ENCODE measurements at regions not wholly inside any gene's neighbourhood (a gene's known extent, or its start where the extent isn't known, plus 50 kb on each side); places are given as distances from the start of the nearest gene placed in this dataset.

DNA sequence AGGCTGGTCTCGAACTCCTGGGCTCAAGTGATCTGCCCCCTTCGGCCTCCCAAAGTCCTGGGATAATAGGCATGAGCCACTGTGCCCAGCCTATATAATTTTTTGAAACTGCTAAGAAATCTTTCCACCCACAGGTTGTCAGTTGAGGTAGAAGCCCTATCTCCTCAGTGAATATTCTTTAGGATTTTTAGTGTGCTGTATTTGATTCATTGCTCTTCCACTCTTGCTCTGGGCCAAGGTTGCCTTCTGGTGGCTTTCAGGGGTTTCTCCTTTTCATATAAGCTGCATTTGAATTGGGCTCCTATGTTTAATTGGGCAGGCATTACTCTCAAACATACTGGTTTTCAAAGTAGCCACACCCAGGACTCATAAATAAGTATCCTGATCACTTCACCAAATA, 931.2 kb downstream of the GATA3 start:
- no peaks in the 10 kb centered on the region for H3F3A ChIP-seq (ENCODE audit: insufficient read depth)
- H3K27me3 ChIP-seq (ENCODE audit: low read length): no peaks in the 10 kb centered on the region
- no peaks in the 10 kb centered on the region for H3K9me2 ChIP-seq (replicated peaks; ENCODE audit: insufficient read depth, low read length)
- H2AFZ ChIP-seq (ENCODE audit: low read depth, low read length, severe bottlenecking): no peak overlapping the region
- no peak overlapping the region for H3K9ac ChIP-seq (ENCODE audit: low read length)
- no peaks in the 10 kb centered on the region for H3K9me3 ChIP-seq (ENCODE audit: insufficient read depth, low read length)
- no peaks in the 10 kb centered on the region for H4K20me1 ChIP-seq (ENCODE audit: low read depth, low read length)
- no peaks in the 10 kb centered on the region for H3K79me2 ChIP-seq (ENCODE audit: insufficient read depth, low read length)
- no peak for TF ChIP-seq EZH2phosphoT487 (conservative IDR thresholded peaks at IDR 0.05; ENCODE audit: low read length)
- TF ChIP-seq, protein P1, sequence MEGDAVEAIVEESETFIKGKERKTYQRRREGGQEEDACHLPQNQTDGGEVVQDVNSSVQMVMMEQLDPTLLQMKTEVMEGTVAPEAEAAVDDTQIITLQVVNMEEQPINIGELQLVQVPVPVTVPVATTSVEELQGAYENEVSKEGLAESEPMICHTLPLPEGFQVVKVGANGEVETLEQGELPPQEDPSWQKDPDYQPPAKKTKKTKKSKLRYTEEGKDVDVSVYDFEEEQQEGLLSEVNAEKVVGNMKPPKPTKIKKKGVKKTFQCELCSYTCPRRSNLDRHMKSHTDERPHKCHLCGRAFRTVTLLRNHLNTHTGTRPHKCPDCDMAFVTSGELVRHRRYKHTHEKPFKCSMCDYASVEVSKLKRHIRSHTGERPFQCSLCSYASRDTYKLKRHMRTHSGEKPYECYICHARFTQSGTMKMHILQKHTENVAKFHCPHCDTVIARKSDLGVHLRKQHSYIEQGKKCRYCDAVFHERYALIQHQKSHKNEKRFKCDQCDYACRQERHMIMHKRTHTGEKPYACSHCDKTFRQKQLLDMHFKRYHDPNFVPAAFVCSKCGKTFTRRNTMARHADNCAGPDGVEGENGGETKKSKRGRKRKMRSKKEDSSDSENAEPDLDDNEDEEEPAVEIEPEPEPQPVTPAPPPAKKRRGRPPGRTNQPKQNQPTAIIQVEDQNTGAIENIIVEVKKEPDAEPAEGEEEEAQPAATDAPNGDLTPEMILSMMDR (IDR thresholded peaks at IDR 0.05; ENCODE audit: insufficient read depth, low read length, poor library complexity, severe bottlenecking): no peak
- no peak overlapping the region for H3K4me2 ChIP-seq (ENCODE audit: low read depth, low read length, poor library complexity, severe bottlenecking)
- H3K4me3 ChIP-seq (ENCODE audit: insufficient read depth, low read length, poor library complexity, severe bottlenecking): no peak overlapping the region
- no peak overlapping the region for H3K27ac ChIP-seq (ENCODE audit: low read depth, low read length)
- H3K36me3 ChIP-seq (ENCODE audit: low read length): no peaks in the 10 kb centered on the region

DNA sequence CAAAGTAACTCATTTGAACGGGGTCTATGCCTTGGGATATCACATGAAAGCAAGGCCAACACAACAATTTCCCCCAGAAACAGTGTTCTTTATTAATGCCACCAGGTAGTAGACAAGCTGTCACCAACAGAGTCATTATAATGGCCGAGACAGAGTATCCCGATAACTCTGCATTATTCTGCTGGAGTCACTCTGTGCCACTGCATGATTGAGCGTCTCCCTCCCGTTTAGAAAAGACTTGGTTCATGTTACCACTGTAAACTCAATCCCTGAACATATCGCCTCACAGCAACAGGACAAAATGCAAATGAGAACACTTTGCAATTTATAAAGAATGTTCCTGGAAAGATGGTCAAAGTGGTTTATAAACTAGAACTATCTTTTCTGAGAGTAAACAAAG, 932.5 kb downstream of the GATA3 start:
- no peaks in the 10 kb centered on the region for H3F3A ChIP-seq (ENCODE audit: insufficient read depth)
- H3K27me3 ChIP-seq (ENCODE audit: low read length): no peaks in the 10 kb centered on the region
- H3K36me3 ChIP-seq (ENCODE audit: low read length): no peaks in the 10 kb centered on the region
- no peaks in the 10 kb centered on the region for H3K9me3 ChIP-seq (ENCODE audit: insufficient read depth, low read length)
- no peaks in the 10 kb centered on the region for H3K9me2 ChIP-seq (replicated peaks; ENCODE audit: insufficient read depth, low read length)
- no peak overlapping the region for H3K4me3 ChIP-seq (ENCODE audit: insufficient read depth, low read length, poor library complexity, severe bottlenecking)
- no peak overlapping the region for H3K27ac ChIP-seq (ENCODE audit: low read depth, low read length)
- no peak overlapping the region for H3K9ac ChIP-seq (ENCODE audit: low read length)
- H3K79me2 ChIP-seq (ENCODE audit: insufficient read depth, low read length): no peaks in the 10 kb centered on the region
- H4K20me1 ChIP-seq (ENCODE audit: low read depth, low read length): no peaks in the 10 kb centered on the region
- H3K4me2 ChIP-seq (ENCODE audit: low read depth, low read length, poor library complexity, severe bottlenecking): no peak overlapping the region
- no peak for TF ChIP-seq EZH2phosphoT487 (conservative IDR thresholded peaks at IDR 0.05; ENCODE audit: low read length)
- TF ChIP-seq, protein P1 (IDR thresholded peaks at IDR 0.05; ENCODE audit: insufficient read depth, low read length, poor library complexity, severe bottlenecking): no peak
- no peak overlapping the region for H2AFZ ChIP-seq (ENCODE audit: low read depth, low read length, severe bottlenecking)

DNA sequence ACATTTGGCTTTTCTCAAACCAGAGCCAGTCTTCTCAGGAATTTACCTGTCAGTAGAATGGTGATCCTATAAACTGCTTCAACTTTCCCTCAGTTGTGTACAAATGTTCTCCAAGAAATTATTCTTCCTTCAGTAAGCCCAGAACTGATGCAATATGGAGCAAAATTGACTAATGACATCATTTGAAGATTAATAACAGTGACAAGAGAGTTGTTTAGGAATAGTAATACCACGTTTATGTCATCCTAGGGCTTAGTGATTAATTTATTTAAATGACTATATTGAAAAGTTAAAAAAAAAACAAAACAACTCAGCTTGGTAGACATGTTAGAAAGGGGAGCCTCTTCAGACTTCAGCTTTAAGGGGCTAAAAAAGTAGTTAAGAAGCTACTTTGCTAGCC, 933.2 kb downstream of the GATA3 start:
- Histone ChIP-seq H2AFZ (ENCODE audit: low read depth, low read length, severe bottlenecking) (no peak overlapping the region), H3K79me2 (ENCODE audit: insufficient read depth, low read length) (no peaks in the 10 kb centered on the region), H4K20me1 (ENCODE audit: low read depth, low read length) (no peaks in the 10 kb centered on the region), H3F3A (ENCODE audit: insufficient read depth) (no peaks in the 10 kb centered on the region), H3K27me3 (ENCODE audit: low read length) (no peaks in the 10 kb centered on the region), H3K9me2 (replicated peaks; ENCODE audit: insufficient read depth, low read length) (no peaks in the 10 kb centered on the region), H3K27ac (ENCODE audit: low read depth, low read length) (no peak overlapping the region), H3K9me3 (ENCODE audit: insufficient read depth, low read length) (no peaks in the 10 kb centered on the region), H3K36me3 (ENCODE audit: low read length) (no peaks in the 10 kb centered on the region), H3K4me3 (ENCODE audit: insufficient read depth, low read length, poor library complexity, severe bottlenecking) (no peak overlapping the region), H3K4me2 (ENCODE audit: low read depth, low read length, poor library complexity, severe bottlenecking) (no peak overlapping the region), H3K9ac (ENCODE audit: low read length) (no peak overlapping the region)
- no peak for TF ChIP-seq EZH2phosphoT487 (conservative IDR thresholded peaks at IDR 0.05; ENCODE audit: low read length)
- TF ChIP-seq, protein P1 (IDR thresholded peaks at IDR 0.05; ENCODE audit: insufficient read depth, low read length, poor library complexity, severe bottlenecking): no peak
